ENCODE measurements at regions not wholly inside any gene's neighbourhood (a gene's known extent, or its start where the extent isn't known, plus 50 kb on each side); places are given as distances from the start of the nearest gene placed in this dataset.
"Not testable (repeated sequence)": the region's sequence is repeated elsewhere in the genome, so short reads cannot be mapped to it uniquely, and the experiment has no call there.

- TF ChIP-seq, protein P1, sequence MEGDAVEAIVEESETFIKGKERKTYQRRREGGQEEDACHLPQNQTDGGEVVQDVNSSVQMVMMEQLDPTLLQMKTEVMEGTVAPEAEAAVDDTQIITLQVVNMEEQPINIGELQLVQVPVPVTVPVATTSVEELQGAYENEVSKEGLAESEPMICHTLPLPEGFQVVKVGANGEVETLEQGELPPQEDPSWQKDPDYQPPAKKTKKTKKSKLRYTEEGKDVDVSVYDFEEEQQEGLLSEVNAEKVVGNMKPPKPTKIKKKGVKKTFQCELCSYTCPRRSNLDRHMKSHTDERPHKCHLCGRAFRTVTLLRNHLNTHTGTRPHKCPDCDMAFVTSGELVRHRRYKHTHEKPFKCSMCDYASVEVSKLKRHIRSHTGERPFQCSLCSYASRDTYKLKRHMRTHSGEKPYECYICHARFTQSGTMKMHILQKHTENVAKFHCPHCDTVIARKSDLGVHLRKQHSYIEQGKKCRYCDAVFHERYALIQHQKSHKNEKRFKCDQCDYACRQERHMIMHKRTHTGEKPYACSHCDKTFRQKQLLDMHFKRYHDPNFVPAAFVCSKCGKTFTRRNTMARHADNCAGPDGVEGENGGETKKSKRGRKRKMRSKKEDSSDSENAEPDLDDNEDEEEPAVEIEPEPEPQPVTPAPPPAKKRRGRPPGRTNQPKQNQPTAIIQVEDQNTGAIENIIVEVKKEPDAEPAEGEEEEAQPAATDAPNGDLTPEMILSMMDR (IDR thresholded peaks at IDR 0.05; ENCODE audit: borderline replicate concordance, extremely low read depth, insufficient read depth): no peak
- no peaks in the 10 kb centered on the region for H3K27me3 ChIP-seq (ENCODE audit: control insufficient read depth, insufficient read depth, low read length)
- H3K4me3 ChIP-seq (ENCODE audit: low read length in 3 of 3): no peak overlapping the region
- H3K4me1 ChIP-seq (ENCODE audit: control insufficient read depth in 2 of 3, insufficient read depth in 2 of 3, low read depth in 1 of 3, low read length in 3 of 3): no peaks in the 10 kb centered on the region
- H3K27ac ChIP-seq (ENCODE audit: low read depth in 2 of 2, low read length in 2 of 2): no peak overlapping the region
- DNase-seq (no peak), FAIRE-seq (no peak)
- H3K36me3 ChIP-seq (ENCODE audit: control insufficient read depth in 2 of 3, insufficient read depth in 3 of 3, low read length in 3 of 3): no peaks in the 10 kb centered on the region
- no peaks in the 10 kb centered on the region for H3K9me3 ChIP-seq (ENCODE audit: control insufficient read depth in 2 of 3, insufficient read depth in 1 of 3, low read length in 3 of 3)
- no peak overlapping the region for H3K9ac ChIP-seq (ENCODE audit: low read length in 3 of 3)
- intact Hi-C loops (cut with DNase I): no loop called here
Observed at GRCh38 chr3:166986000-166986399, 394.1 kb downstream of the ZBBX start.

- H3K9me3 ChIP-seq (ENCODE audit: control insufficient read depth in 2 of 3, insufficient read depth in 1 of 3, low read length in 3 of 3); H3K27me3 ChIP-seq (ENCODE audit: control insufficient read depth, insufficient read depth, low read length); intact Hi-C loops (cut with DNase I); H3K4me1 ChIP-seq (ENCODE audit: control insufficient read depth in 2 of 3, insufficient read depth in 2 of 3, low read depth in 1 of 3, low read length in 3 of 3); H3K4me3 ChIP-seq (ENCODE audit: low read length in 3 of 3); H3K36me3 ChIP-seq (ENCODE audit: control insufficient read depth in 2 of 3, insufficient read depth in 3 of 3, low read length in 3 of 3); H3K27ac ChIP-seq (ENCODE audit: low read depth in 2 of 2, low read length in 2 of 2); FAIRE-seq; H3K9ac ChIP-seq (ENCODE audit: low read length in 3 of 3): not testable (repeated sequence)
- DNase-seq: peak in 1 of 5 donors; percentile 67
Observed at GRCh38 chr3:166975796-166976195, 404.3 kb downstream of the ZBBX start.

DNA sequence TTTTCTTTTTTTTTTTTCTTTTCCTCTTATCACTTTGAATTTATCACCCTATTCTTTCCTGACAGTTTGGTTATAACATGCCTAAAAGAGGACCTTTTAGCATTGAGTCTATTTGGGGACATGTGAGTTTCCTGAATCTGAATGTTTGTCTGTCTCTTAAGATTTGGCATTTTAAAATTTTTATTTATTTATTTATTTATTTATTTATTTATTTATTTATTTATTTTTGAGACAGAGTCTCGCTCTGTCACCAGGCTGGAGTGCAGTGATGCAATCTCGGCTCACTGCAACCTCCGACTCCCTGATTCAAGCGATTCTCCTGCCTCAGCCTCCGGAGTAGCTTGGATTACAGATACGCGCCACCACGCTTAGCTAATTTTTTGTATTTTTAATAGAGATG lies 412.4 kb downstream of the ZBBX start:
- H3K4me3 ChIP-seq (ENCODE audit: low read length in 3 of 3); H3K4me1 ChIP-seq (ENCODE audit: control insufficient read depth in 2 of 3, insufficient read depth in 2 of 3, low read depth in 1 of 3, low read length in 3 of 3); FAIRE-seq; H3K27ac ChIP-seq (ENCODE audit: low read depth in 2 of 2, low read length in 2 of 2); intact Hi-C loops (cut with DNase I); H3K36me3 ChIP-seq (ENCODE audit: control insufficient read depth in 2 of 3, insufficient read depth in 3 of 3, low read length in 3 of 3); H3K9me3 ChIP-seq (ENCODE audit: control insufficient read depth in 2 of 3, insufficient read depth in 1 of 3, low read length in 3 of 3); H3K9ac ChIP-seq (ENCODE audit: low read length in 3 of 3); DNase-seq; H3K27me3 ChIP-seq (ENCODE audit: control insufficient read depth, insufficient read depth, low read length): not testable (repeated sequence)

DNA sequence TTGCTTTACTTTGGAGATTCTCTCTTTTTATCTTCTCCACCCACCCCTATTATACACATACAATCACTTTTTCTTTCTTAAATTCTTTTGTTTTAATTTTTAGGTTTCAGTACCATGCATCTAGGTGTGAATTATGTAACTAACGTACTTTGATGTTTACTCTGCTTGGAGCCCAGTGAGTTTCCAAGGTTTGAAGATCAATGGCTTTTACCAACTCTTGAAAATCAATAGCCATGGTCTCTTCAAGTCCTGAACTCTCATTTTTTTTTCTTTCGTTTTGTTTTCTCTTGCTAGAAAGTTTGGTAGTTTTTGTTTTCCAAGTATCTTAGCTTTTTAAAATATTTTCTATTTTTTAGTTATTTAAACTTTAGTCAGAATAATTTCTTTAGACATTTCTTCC lies 417.2 kb downstream of the ZBBX start:
- Histone ChIP-seq H3K36me3 (ENCODE audit: control insufficient read depth in 2 of 3, insufficient read depth in 3 of 3, low read length in 3 of 3) (no peaks in the 10 kb centered on the region), H3K4me1 (ENCODE audit: control insufficient read depth in 2 of 3, insufficient read depth in 2 of 3, low read depth in 1 of 3, low read length in 3 of 3) (no peaks in the 10 kb centered on the region), H3K4me3 (ENCODE audit: low read length in 3 of 3) (no peak overlapping the region), H3K27me3 (ENCODE audit: control insufficient read depth, insufficient read depth, low read length) (no peaks in the 10 kb centered on the region), H3K9ac (ENCODE audit: low read length in 3 of 3) (no peak overlapping the region), H3K27ac (ENCODE audit: low read depth in 2 of 2, low read length in 2 of 2) (no peak overlapping the region), H3K9me3 (ENCODE audit: control insufficient read depth in 2 of 3, insufficient read depth in 1 of 3, low read length in 3 of 3) (peaks cover 0 to 3% (median 0%) of the 10 kb centered on the region in 3 donors)
- intact Hi-C loops (cut with DNase I): no loop called here
- no peak for DNase-seq
- TF ChIP-seq, protein P1 (IDR thresholded peaks at IDR 0.05; ENCODE audit: borderline replicate concordance, extremely low read depth, insufficient read depth): no peak
- peak; percentile 13 for FAIRE-seq

- Histone ChIP-seq H3K9ac (ENCODE audit: low read length in 3 of 3) (no peak overlapping the region), H3K4me1 (ENCODE audit: control insufficient read depth in 2 of 3, insufficient read depth in 2 of 3, low read depth in 1 of 3, low read length in 3 of 3) (no peaks in the 10 kb centered on the region), H3K9me3 (ENCODE audit: control insufficient read depth in 2 of 3, insufficient read depth in 1 of 3, low read length in 3 of 3) (no peaks in the 10 kb centered on the region), H3K27ac (ENCODE audit: low read depth in 2 of 2, low read length in 2 of 2) (no peak overlapping the region), H3K36me3 (ENCODE audit: control insufficient read depth in 2 of 3, insufficient read depth in 3 of 3, low read length in 3 of 3) (no peaks in the 10 kb centered on the region), H3K4me3 (ENCODE audit: low read length in 3 of 3) (no peak overlapping the region), H3K27me3 (ENCODE audit: control insufficient read depth, insufficient read depth, low read length) (no peaks in the 10 kb centered on the region)
- FAIRE-seq (no peak), DNase-seq (peak in 1 of 5 donors; percentile 27)
- TF ChIP-seq, protein P1 (IDR thresholded peaks at IDR 0.05; ENCODE audit: borderline replicate concordance, extremely low read depth, insufficient read depth): no peak
- intact Hi-C loops (cut with DNase I): no loop called here
Observed at GRCh38 chr3:166957121-166957520, 423.0 kb downstream of the ZBBX start.
